GM18870 (cell line): ENCODE measurements at regions not wholly inside any gene's neighbourhood (a gene's known extent, or its start where the extent isn't known, plus 50 kb on each side); places are given as distances from the start of the nearest gene placed in this dataset.
"Not testable (repeated sequence)": the region's sequence is repeated elsewhere in the genome, so short reads cannot be mapped to it uniquely, and the experiment has no call there.

Source experiments
- ATAC-seq: cut with Tn5 transposase; IDR thresholded peaks from one replicate; pipeline ENCODE4 v1.9.1; 2021; ENCODE audit warnings: moderate library complexity; ENCODE audit not compliant: unreplicated experiment

GRCh38 chr15:32536507-32537172 lies 56.6 kb upstream of the GOLGA8N start:
- ATAC-seq = not testable (repeated sequence)

DNA sequence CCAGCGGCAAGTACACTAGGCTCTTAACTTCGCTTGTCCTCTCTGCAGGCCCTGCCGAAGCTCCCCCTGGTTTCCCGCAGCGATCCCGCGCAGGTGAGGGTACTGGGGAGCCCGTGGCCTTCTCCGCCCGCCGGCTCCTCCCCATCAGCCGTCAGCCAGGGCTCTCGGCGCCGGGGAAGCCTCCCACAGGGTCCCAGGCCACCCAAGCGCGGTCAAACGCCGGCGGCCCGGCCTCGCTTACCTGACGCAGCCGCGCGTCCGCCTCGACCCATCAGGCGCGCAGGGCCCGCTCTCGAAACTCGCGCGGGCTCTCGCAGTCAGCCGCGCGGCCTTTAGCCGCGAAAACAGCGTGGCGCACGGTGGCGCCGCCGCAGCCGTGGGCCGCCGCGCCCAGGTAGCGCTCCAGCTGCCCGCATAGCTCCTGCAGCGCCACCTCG lies 57.2 kb upstream of the GOLGA8N start:
- ATAC-seq = not testable (repeated sequence)

DNA sequence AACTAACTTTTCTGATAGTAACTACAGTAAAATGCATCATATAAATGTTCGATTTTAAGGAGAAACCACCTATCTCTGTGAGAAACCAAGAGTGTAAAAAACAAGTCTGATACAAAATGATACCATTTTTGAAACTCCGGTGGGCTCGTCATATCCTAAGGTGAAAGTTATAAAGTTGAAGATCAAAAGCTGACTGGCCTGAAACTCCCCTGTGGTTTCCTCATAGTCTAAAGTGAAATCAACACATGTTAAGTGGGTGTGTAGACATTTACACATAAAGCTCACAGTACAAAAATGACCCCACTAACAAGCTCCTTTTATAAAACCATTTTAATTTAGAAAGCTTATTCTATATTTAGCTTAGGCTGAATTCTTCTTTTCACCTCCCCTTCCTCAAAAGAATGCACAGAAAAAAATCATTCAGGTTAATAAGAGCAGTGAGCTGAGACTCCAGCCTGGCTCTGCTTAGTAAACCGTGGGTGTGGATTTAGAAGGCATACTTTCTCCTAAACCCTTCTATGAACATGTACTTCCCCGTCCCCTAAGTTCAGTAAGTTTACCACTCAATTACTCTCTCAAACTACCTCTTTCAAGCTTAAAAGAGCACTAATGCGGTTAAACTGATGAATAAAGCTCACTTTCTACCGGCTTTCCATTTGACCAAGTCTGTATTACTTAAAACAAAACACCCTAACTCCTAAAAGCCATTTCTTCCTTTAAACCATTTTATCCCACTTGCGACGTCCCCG lies 57.9 kb upstream of the GOLGA8N start:
- peak; percentile 54 for ATAC-seq

DNA sequence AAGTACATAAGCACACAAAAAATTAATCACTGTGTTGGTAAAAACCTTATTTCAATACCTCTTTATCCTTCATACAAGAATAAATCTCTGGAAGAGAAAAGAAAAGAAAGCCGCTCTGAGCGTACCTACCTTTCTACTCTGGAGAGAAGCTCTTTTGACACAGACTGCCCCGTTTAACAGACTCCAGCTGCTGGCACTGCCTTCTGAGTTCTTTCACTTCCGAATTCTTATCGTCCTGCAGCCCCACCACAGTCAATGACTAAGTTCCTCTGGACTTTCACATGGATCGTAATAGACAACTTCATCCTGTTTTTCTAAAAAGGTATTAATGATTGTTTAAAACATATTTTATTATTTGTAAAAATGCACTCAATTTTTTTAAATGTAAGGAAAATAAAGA lies 67.5 kb upstream of the GOLGA8O start:
- not testable (repeated sequence) for ATAC-seq

DNA sequence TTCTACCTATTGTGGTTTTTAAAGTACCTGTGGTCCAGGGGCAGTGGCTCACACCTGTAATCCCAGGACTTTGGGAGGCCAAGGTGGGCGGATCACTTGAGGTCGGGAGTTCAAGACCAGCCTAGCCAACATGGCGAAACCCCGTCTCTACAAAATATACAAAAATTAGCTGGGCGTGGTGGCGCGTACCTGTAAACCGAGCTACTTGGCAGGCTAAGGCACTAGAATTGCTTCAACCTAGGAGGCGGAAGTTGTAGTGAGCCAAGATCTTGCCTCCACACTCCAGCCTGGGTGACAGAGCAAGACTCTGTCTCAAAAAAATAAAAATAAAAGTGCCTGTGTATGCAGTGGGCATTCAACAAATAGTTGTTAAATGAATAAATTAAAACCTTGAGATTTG lies 67.0 kb upstream of the GOLGA8O start:
- not testable (repeated sequence) for ATAC-seq

DNA sequence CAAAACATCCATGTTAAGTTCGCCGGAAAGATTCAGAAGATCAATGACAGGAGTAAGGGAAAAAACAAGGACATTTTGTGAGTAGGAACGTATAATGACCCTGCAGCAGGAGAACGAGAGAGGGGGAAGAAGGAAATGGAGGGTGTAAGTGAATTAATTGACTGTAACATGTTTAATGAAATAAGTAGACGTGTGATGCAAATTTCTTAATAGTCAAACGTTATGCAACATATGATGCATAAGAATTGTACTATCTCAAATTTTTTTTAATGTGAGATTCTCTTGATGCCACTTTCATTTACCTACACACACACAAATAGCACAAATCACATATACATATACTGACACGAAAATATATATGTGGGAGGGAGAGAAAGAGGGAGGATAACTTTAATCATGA lies 63.5 kb upstream of the GOLGA8O start:
- not testable (repeated sequence) for ATAC-seq

GRCh38 chr15:32518013-32518412 lies 62.6 kb upstream of the GOLGA8O start:
- not testable (repeated sequence) for ATAC-seq

DNA sequence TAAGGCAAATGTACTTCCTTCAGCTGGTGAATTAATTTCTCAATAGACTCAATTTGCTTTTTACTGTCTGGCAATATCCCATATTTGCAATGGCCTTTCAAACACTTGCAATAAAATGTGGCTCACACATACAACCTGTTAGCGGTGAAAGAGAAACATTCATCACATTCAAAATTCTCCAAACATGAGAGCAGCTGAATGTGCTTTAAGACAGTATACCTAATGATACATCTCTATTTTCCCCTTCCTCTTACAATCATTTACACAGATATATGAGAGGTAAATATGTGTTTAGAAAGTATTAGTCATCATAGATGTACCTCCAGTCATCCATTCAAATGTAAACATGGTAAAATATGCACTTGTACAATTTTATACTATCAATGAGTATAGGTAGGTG lies 61.5 kb upstream of the GOLGA8O start:
- ATAC-seq = not testable (repeated sequence)

DNA sequence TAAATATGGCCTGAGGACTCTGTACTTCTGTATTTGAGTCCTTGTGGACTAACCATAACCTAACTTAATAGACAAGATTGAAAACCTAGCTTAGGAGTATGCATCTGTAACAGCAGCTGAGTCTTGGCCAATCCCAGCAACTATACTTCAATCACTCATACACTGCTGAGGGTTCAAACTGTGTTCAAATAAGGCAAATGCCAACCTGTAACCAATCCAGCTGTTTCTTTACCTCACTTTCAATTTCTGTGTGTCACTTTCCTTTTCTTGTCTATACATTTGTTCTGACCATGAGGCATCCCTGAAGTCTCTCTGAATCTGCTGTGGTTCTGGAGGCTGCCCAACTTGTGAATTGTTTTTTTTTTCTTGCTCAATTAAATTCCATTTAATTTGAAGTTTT lies 57.9 kb upstream of the GOLGA8O start:
- not testable (repeated sequence) for ATAC-seq

DNA sequence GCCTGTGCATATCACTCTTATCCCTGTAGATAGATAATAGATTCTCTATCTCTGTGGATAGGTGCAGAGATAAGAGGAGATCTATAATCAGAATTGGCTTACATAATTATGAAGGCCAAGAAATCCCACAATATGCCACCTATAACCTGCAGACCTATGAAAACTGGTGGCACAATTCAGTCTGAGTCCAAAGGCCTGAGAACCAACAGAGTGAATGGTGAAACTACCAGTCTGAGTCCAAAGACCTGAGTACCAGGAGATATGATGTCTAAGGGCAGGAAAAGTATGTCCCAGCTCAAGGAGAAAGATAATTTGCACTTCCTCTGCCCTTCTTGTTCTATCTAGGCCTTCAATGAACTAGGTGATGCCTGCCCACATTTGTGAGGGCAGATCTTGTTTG lies 54.6 kb upstream of the GOLGA8O start:
- ATAC-seq = not testable (repeated sequence)

GRCh38 chr15:32508081-32508480 lies 52.6 kb upstream of the GOLGA8O start:
- not testable (repeated sequence) for ATAC-seq

DNA sequence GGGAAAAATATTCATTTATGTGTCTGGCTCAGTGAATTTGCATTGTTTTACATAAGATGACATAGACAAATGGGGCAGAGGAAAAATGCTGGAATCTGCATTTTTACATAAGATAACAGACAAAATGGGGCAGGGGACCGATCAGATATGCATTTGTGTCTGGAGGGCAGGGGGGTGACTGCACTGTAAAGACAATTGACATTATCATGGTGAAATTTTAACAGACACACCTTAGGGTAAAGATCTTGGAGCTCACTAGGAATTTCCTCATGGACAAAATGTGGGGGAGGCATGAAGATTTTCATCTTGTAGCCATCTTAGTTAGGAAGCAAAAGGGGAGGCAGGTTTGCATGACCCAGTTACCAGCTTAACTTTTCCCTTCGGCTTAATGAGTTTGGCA lies 51.4 kb upstream of the GOLGA8O start:
- not testable (repeated sequence) for ATAC-seq

DNA sequence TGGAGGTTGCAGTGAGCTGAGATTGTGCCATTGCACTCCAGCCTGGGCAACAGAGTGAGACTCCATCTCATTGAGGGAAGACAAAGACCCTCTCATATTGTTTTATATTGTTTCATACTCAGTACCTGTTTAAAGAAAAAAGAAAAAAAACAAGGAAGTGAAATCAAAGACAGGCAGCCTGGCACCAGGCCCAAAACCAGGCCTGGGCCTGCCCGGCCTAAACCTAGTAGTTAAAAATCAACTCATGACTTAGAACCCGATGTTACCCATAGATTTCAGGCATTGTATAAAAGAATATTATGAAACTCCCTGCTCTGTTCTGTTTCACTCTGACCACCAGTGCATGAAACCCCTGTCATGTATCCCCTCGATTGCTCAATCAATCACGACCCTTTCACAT lies 50.2 kb upstream of the GOLGA8O start:
- not testable (repeated sequence) for ATAC-seq
